ENCODE measurements at regions not wholly inside any gene's neighbourhood (a gene's known extent, or its start where the extent isn't known, plus 50 kb on each side); places are given as distances from the start of the nearest gene placed in this dataset.
"Not testable (repeated sequence)": the region's sequence is repeated elsewhere in the genome, so short reads cannot be mapped to it uniquely, and the experiment has no call there.

GRCh38 chr3:177609613-177610012, 412.3 kb upstream of the TBL1XR1 start:
- H3K4me3 ChIP-seq (ENCODE audit: low read length): no peak overlapping the region
- no peak for TF ChIP-seq ZNF274 (IDR thresholded peaks at IDR 0.05; ENCODE audit: low read depth, low read length)

- TF ChIP-seq ZNF274 (IDR thresholded peaks at IDR 0.05; ENCODE audit: low read depth, low read length): no peak
- H3K4me3 ChIP-seq (ENCODE audit: low read length): no peak overlapping the region
These were observed 413.0 kb upstream of the TBL1XR1 start for GRCh38 chr3:177610262-177610661.

- no peak overlapping the region for H3K4me3 ChIP-seq (ENCODE audit: low read length)
- TF ChIP-seq ZNF274 (IDR thresholded peaks at IDR 0.05; ENCODE audit: low read depth, low read length): no peak
These were observed 413.7 kb upstream of the TBL1XR1 start for GRCh38 chr3:177610686-177611633.

- no peak for TF ChIP-seq ZNF274 (IDR thresholded peaks at IDR 0.05; ENCODE audit: low read depth, low read length)
- H3K4me3 ChIP-seq (ENCODE audit: low read length): no peak overlapping the region
These were observed 414.6 kb upstream of the TBL1XR1 start for GRCh38 chr3:177611752-177612334.

GRCh38 chr3:177613901-177614300, 416.6 kb upstream of the TBL1XR1 start:
- TF ChIP-seq ZNF274 (IDR thresholded peaks at IDR 0.05; ENCODE audit: low read depth, low read length): no peak
- H3K4me3 ChIP-seq (ENCODE audit: low read length): no peak overlapping the region

GRCh38 chr3:177615015-177615414, 417.7 kb upstream of the TBL1XR1 start:
- no peak overlapping the region for H3K4me3 ChIP-seq (ENCODE audit: low read length)
- TF ChIP-seq ZNF274 (IDR thresholded peaks at IDR 0.05; ENCODE audit: low read depth, low read length): no peak

- TF ChIP-seq ZNF274 (IDR thresholded peaks at IDR 0.05; ENCODE audit: low read depth, low read length): no peak
- no peak overlapping the region for H3K4me3 ChIP-seq (ENCODE audit: low read length)
These were observed 421.8 kb upstream of the TBL1XR1 start for GRCh38 chr3:177618873-177619733.

- H3K4me3 ChIP-seq (ENCODE audit: low read length): no peak overlapping the region
- no peak for TF ChIP-seq ZNF274 (IDR thresholded peaks at IDR 0.05; ENCODE audit: low read depth, low read length)
These were observed 422.8 kb upstream of the TBL1XR1 start for GRCh38 chr3:177620073-177620472.

GRCh38 chr3:177622520-177622919, 425.2 kb upstream of the TBL1XR1 start:
- H3K4me3 ChIP-seq (ENCODE audit: low read length): no peak overlapping the region
- TF ChIP-seq ZNF274 (IDR thresholded peaks at IDR 0.05; ENCODE audit: low read depth, low read length): no peak

- no peak for TF ChIP-seq ZNF274 (IDR thresholded peaks at IDR 0.05; ENCODE audit: low read depth, low read length)
These were observed 425.8 kb upstream of the TBL1XR1 start for GRCh38 chr3:177622982-177623617.

GRCh38 chr3:177624528-177625495, 427.5 kb upstream of the TBL1XR1 start:
- no peak overlapping the region for H3K4me3 ChIP-seq (ENCODE audit: low read length)
- TF ChIP-seq ZNF274 (IDR thresholded peaks at IDR 0.05; ENCODE audit: low read depth, low read length): no peak

More at GRCh38 chr3:177622982-177623617, 425.8 kb upstream of the TBL1XR1 start:
- no peak overlapping the region for H3K4me3 ChIP-seq (ENCODE audit: low read length)

- TF ChIP-seq ZNF274 (IDR thresholded peaks at IDR 0.05; ENCODE audit: low read depth, low read length): no peak
- no peak overlapping the region for H3K4me3 ChIP-seq (ENCODE audit: low read length)
These were observed 428.8 kb upstream of the TBL1XR1 start for GRCh38 chr3:177626045-177626444.

GRCh38 chr3:177628095-177628719, 430.9 kb upstream of the TBL1XR1 start:
- H3K4me3 ChIP-seq (ENCODE audit: low read length): not testable (repeated sequence)

Measured in GM08714 (cell line).